Testis (tissue), 2 donors: ENCODE measurements at regions not wholly inside any gene's neighbourhood (a gene's known extent, or its start where the extent isn't known, plus 50 kb on each side); places are given as distances from the start of the nearest gene placed in this dataset.
"Not testable (repeated sequence)": the region's sequence is repeated elsewhere in the genome, so short reads cannot be mapped to it uniquely, and the experiment has no call there.

Experiments used
- CTCF ChIP-seq, 3 experiments: fragments of 450-650 bp in 2 of 3; fragments of 200-600 bp in 1 of 3; sonication (generic) in 1 of 3; IDR thresholded peaks; one replicate each; pipeline ENCODE4 v1.5.1; 2016 to 2019; ENCODE audit warnings: antibody characterized with exemption in 3 of 3, mild to moderate bottlenecking in 2 of 3, moderate library complexity in 1 of 3
- POLR2A ChIP-seq: fragments of 450-650 bp; IDR thresholded peaks from one replicate; pipeline ENCODE4 v1.6.1; 2017; ENCODE audit warnings: antibody characterized with exemption, mild to moderate bottlenecking, moderate library complexity

GRCh38 chr4:160364665-160365064 is 1261.8 kb downstream of the RAPGEF2 start:
- not testable (repeated sequence) for TF ChIP-seq CTCF (IDR thresholded peaks at IDR 0.05); POLR2A
